GM11168 (cell line): ENCODE measurements at regions not wholly inside any gene's neighbourhood (a gene's known extent, or its start where the extent isn't known, plus 50 kb on each side); places are given as distances from the start of the nearest gene placed in this dataset.
"Not testable (repeated sequence)": the region's sequence is repeated elsewhere in the genome, so short reads cannot be mapped to it uniquely, and the experiment has no call there.

Experiments
- in situ Hi-C: fragments of 300-500 bp; cut with MboI; formaldehyde crosslinking; loops from one replicate; pipeline ENCODE4 v1.12.0; 2022; ENCODE audit warnings: low sequenced_read_pairs; ENCODE audit not compliant: unreplicated experiment

DNA sequence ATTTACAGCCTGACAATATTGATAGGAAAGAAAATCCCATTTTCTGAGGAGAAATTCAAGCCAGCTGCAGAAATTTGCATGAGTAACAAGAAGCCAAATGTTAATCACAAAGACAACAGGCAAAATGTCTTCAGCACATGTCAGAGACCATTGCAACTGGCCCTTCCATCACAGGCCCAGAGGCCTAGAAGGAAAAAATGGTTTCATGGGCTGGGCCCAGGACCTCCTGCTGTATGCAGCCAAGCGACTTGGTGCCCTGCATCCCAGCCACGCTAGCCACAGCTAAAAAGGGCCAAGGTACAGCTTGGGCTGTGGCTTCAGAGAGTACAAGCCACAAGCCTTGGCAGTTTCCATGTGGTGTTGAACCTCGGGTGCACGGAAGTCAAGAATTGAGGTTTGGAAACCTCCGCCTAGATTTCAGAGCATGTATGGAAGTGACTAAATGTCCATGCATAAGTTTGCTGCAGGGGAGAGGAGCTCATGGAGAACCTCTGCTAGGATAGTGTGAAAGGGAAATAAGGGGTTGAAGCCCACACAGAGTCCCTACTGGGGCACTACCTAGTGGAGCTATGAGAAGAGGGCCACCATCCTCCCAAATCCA is 1474.0 kb downstream of the PCDH9 start:
- in situ Hi-C loops, result no loop called here

DNA sequence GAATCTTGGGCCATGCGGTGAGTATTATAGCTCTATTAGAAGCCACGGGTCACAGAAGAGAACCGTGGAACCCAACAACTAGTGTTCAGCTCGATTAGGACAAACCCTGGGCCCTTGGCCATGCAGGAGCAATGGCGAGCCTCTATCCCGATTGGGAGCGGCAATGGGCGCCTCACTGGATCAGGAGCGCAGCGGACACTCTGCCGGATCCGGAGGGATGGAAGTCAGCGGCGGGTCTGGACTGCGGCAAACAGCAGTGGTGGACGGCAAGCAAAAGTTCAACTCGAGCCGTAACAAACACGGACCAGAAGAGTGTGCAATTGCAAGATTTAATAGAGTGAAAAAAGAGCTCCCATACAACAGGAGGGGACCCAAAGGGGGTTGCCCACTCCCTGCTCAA is 1481.9 kb downstream of the PCDH9 start:
- in situ Hi-C loops, result no loop called here

DNA sequence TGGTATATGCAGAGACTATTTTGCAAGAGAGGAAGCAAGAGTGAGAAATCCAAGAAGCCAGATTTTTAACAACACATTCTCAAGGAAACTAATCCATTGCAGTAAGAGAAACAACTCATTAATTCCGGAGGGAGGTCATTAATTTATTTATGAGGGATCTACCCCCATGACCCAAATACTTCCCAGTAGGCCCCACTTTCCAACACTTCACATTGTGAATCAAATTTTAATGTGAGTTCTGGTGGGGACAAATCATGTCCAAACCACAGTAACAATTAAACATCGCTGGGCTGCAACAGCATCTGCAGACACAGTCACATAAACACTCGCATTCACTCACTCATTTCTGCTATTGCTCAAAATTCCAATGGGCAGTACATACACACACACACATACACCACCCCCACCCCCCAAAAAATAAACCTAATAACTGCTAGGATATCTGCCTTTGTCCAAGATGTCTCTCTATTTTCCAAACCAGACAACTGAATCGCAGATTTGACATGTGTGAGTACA is 1483.7 kb downstream of the PCDH9 start:
- in situ Hi-C loops, result no loop called here

DNA sequence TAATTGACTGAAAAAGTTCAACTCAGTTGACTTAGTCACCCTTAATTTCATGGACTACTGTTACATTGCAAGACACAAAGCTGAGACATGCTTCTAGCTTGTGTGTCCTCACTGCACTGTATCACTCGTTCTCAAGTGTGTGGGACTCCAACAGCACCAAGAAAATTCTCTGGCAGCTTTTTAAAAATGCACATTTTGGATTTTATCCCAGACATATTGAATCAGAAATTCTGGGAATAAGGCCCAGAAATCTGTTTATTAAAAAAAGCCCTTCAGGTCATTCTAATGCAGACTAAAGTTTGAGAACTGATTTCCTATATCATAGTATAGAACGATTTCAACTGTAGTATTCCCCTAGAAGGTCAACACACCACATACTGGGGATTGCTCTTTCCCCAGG is 1485.3 kb downstream of the PCDH9 start:
- in situ Hi-C loops, result no loop called here

GRCh38 chr13:65733110-65733509 is 1497.0 kb downstream of the PCDH9 start:
- in situ Hi-C loops, result no loop called here

- in situ Hi-C loops, result no loop called here
Measured at GRCh38 chr13:65727070-65727469, 1503.1 kb downstream of the PCDH9 start.

DNA sequence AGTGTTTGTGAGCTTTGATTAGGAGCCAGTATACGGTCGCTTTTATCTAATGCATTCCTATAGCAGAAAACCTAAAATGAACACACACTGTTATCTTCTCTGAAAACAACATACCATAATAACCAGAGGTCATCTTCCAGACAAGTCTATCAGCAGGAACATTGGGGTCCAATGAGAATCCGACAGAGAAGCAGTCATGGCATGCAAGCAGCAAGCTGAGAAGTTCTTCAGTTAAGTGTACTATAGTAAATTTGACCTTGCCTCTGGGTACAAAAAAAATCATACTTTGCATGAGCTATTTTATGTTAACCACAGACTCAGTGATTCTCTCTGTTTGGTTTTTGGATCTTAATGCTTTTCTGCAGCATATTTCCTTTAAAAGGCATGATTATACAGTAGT is 1505.1 kb downstream of the PCDH9 start:
- in situ Hi-C loops, result no loop called here

DNA sequence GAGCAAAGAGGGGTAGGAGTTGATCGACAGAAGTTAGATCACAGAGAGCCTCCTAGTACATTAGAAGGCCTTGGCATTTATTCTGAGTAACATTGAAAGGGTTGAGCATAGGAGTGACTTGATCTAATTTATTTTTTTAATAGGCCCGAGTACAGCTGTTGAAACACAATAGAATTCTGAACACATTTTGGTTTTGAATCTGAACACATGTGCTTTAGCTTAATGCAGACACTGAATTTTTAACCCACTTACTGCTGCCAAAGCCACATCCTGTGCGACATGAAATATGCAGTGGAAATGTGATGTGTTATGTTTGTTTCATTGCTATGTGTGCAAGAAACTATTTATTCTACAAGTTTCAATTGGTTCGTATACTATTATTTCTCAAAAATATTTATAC is 1505.9 kb downstream of the PCDH9 start:
- in situ Hi-C loops, result no loop called here

DNA sequence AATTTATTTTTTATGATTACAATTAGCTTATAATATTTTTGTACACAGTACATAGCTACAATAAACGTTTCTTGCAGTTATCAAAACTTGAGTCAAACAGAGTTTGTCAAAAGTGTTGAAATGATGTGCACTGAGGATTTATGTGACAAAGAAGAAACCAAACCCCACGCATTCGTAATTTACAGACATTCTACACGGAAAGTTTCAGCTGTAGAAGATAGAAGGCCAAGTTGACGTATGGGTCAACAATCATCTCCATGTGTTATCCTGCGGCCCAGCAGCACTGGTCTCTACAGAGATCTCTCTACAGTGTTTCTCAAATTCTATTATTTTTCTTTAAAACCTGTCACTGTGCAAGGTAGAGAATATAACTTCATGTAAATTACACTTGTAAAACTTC is 1507.6 kb downstream of the PCDH9 start:
- in situ Hi-C loops, result no loop called here

GRCh38 chr13:65719831-65720230 is 1510.3 kb downstream of the PCDH9 start:
- in situ Hi-C loops, result no loop called here

GRCh38 chr13:65710514-65710913 is 1519.6 kb downstream of the PCDH9 start:
- in situ Hi-C loops, result no loop called here

GRCh38 chr13:65697843-65698242 is 1532.3 kb downstream of the PCDH9 start:
- in situ Hi-C loops, result no loop called here

- in situ Hi-C loops, result no loop called here
Measured at GRCh38 chr13:65679240-65679639, 1550.9 kb downstream of the PCDH9 start.

GRCh38 chr13:65677906-65678305 is 1552.2 kb downstream of the PCDH9 start:
- in situ Hi-C loops, result no loop called here

- in situ Hi-C loops, result not testable (repeated sequence)
Measured at GRCh38 chr13:65675383-65675782, 1554.8 kb downstream of the PCDH9 start.

GRCh38 chr13:65670014-65670625 is 1560.0 kb downstream of the PCDH9 start:
- in situ Hi-C loops, result no loop called here

GRCh38 chr13:65660731-65661130 is 1569.4 kb downstream of the PCDH9 start:
- in situ Hi-C loops, result no loop called here

- in situ Hi-C loops, result no loop called here
Measured at GRCh38 chr13:65656740-65657329, 1573.3 kb downstream of the PCDH9 start.

DNA sequence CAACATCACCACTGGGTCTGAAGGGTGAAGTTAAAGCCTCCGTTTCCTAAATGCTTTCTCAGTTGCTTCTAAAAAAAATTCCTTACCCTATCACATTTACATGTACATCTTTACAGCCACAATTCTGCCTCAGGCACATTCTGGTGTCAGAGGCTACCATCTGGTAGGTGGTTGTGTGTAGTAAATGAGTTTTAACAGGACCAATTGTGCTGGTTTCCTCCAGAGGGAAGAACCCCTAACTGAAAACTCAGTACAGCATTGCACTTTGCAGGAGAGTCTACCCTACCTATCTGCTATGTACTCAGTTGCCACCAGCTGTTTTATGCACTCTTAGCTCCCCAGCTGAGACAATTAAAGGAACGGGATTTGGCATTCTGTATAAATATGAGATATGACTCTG is 1576.5 kb downstream of the PCDH9 start:
- in situ Hi-C loops, result no loop called here

GRCh38 chr13:65650321-65650720 is 1579.8 kb downstream of the PCDH9 start:
- in situ Hi-C loops, result no loop called here

DNA sequence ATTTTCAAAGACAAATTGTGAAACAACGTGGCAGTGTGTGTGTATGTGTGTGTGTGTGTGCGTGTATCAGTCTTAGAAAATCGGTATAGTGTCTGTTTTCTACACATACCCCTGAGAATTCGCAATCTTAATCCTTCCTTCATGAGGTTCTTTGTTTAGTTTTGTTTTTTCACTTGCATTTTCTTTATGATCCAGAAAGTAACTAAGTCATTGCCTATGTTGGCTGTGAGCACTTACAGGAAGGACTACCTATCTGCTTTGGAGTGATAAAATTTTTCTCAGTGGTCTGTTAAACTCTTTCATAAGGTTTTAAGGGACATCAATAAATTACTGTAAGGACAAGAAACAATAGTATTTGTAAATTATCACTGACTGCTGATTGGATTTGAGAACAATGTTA is 1587.1 kb downstream of the PCDH9 start:
- in situ Hi-C loops, result no loop called here

DNA sequence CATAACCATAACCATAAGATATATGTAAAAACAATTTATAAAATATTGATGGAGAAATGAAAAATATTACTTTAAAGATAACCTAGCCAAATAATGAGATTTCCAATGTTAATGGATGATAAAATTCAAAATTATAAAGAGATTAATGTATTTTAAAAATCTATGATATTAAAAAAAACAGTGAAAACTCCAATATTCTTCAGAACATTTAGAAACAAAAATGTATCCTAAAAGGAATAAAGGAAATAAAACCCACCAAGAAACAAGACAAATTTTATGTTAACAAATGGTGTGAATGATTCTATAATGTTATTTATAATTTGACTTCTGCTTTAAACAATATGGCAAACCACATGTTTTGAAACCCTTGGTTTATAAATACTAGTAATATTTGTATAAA is 1587.8 kb downstream of the PCDH9 start:
- in situ Hi-C loops, result no loop called here
